GM12865 (cell line): ENCODE measurements at regions not wholly inside any gene's neighbourhood (a gene's known extent, or its start where the extent isn't known, plus 50 kb on each side); places are given as distances from the start of the nearest gene placed in this dataset.

Experiments used
- DNase-seq: peaks from one replicate; pipeline ENCODE4 v3.0.0; 2010; ENCODE audit warnings: low read depth
- H3K4me3 ChIP-seq: 2 replicates; pipeline ENCODE4 v1.5.1; 2011; ENCODE audit warnings: mild to moderate bottlenecking, low read depth, low read length, control low read depth
- CTCF ChIP-seq: IDR thresholded peaks from 2 replicates; pipeline ENCODE4 v1.5.1; 2011; ENCODE audit warnings: low read length, control low read depth, low read depth, inconsistent platforms; ENCODE audit not compliant: insufficient read depth; ENCODE audit errors: missing control alignments

- TF ChIP-seq CTCF = no peak
- DNase-seq = no peak
- no peak overlapping the region for H3K4me3 ChIP-seq
These were observed 249.5 kb downstream of the GPM6A start for GRCh38 chr4:175562542-175562941.
